Body of pancreas (tissue), 4 donors: ENCODE measurements at regions not wholly inside any gene's neighbourhood (a gene's known extent, or its start where the extent isn't known, plus 50 kb on each side); places are given as distances from the start of the nearest gene placed in this dataset.

ENCODE experiments used
- ATAC-seq: fragments of 150-250 bp; one replicate; pipeline ENCODE4 v1.9.1; 2016
- DNase-seq, 4 donors: peaks; one replicate each; pipeline ENCODE4 v3.0.0-alpha.2; 2019
- H3K27ac ChIP-seq, 4 donors: fragments of 200-600 bp; sonication (generic); 1 replicate in 3 of 4; 2 replicates in 1 of 4; pipeline versions ENCODE4 v1.5.1 to v1.6.1; 2016 to 2019; ENCODE audit warnings: mild to moderate bottlenecking in 1 of 4, mixed read lengths in 1 of 4, moderate library complexity in 1 of 4
- H3K27me3 ChIP-seq, 2 donors: fragments of 200-600 bp; sonication (generic); one replicate each; pipeline ENCODE4 v1.6.0; 2016; ENCODE audit warnings: mild to moderate bottlenecking in 1 of 2
- H3K36me3 ChIP-seq, 2 donors: fragments of 200-600 bp; sonication (generic); replicated peaks in 1 of 2; 2 replicates each; pipeline ENCODE4 v1.5.1; 2016; ENCODE audit warnings: low read depth in 2 of 2; ENCODE audit not compliant: insufficient read depth in 1 of 2
- H3K4me1 ChIP-seq: fragments of 200-600 bp; sonication (generic); one replicate; pipeline ENCODE4 v1.6.0; 2016
- H3K4me3 ChIP-seq, 2 donors: fragments of 200-600 bp; sonication (generic); 1 replicate in 1 of 2; 2 replicates in 1 of 2; pipeline ENCODE4 v1.5.1; 2016 to 2019
- H3K9me3 ChIP-seq, 3 donors: fragments of 200-600 bp; sonication (generic); 1 replicate in 2 of 3; 2 replicates in 1 of 3; pipeline ENCODE4 v1.5.1; 2016
- CTCF ChIP-seq, 7 experiments: fragments of 450-650 bp in 4 of 7; fragments of 200-600 bp in 3 of 7; sonication (generic) in 3 of 7; IDR thresholded peaks; one replicate each; pipeline ENCODE4 v1.5.1; 2016 to 2019; ENCODE audit warnings: antibody characterized with exemption in 7 of 7
- POLR2A ChIP-seq, 3 donors: fragments of 450-650 bp; IDR thresholded peaks; one replicate each; pipeline ENCODE4 v1.6.1; 2016; ENCODE audit warnings: antibody characterized with exemption in 3 of 3, mild to moderate bottlenecking in 2 of 3
- WGBS, 2 donors: methylation state at CpG; one replicate each; pipeline ENCODE4 v1.1.5; 2017; 5-methylcytosine and 5-hydroxymethylcytosine counted together
- intact Hi-C: fragments of 100-400 bp; cut with DNase I; formaldehyde crosslinking; loops from one replicate; pipeline ENCODE4 v1.15.1; 2023

GRCh38 chr2:5391362-5391761, 300.8 kb upstream of the SOX11 start:
- Histone ChIP-seq H3K9me3 (no peaks in the 10 kb centered on the region), H3K27me3 (no peaks in the 10 kb centered on the region), H3K4me1 (no peaks in the 10 kb centered on the region), H3K27ac (no peak overlapping the region), H3K36me3 (no peaks in the 10 kb centered on the region), H3K4me3 (no peak overlapping the region)
- TF ChIP-seq POLR2A (IDR thresholded peaks at IDR 0.05) = no peak
- TF ChIP-seq CTCF (IDR thresholded peaks at IDR 0.05) = no peak
- intact Hi-C loops = no loop called here
- DNase-seq (peak; percentile 34 to 66 (median 50)), ATAC-seq (no peak)
- 20 to 27% methylated on average over 5 of the region's 5 CpGs for WGBS, 2 donors

- H3K4me3 ChIP-seq = no peak overlapping the region
- H3K27ac ChIP-seq = no peak overlapping the region
- H3K27me3 ChIP-seq = no peaks in the 10 kb centered on the region
- H3K4me1 ChIP-seq = no peaks in the 10 kb centered on the region
- no peaks in the 10 kb centered on the region for H3K9me3 ChIP-seq
- intact Hi-C loops = no loop called here
- 70 to 86% methylated on average over 4 of the region's 4 CpGs for WGBS, 2 donors
- no peak for TF ChIP-seq CTCF (IDR thresholded peaks at IDR 0.05)
- TF ChIP-seq POLR2A (IDR thresholded peaks at IDR 0.05) = no peak
- ATAC-seq = no peak
- no peaks in the 10 kb centered on the region for H3K36me3 ChIP-seq
- no peak for DNase-seq
Observed at GRCh38 chr2:5392658-5393057, 299.5 kb upstream of the SOX11 start.

- DNase-seq (no peak), ATAC-seq (no peak)
- intact Hi-C loops = no loop called here
- Histone ChIP-seq H3K27me3 (no peaks in the 10 kb centered on the region), H3K4me3 (no peak overlapping the region), H3K4me1 (no peaks in the 10 kb centered on the region), H3K36me3 (no peaks in the 10 kb centered on the region), H3K9me3 (no peaks in the 10 kb centered on the region), H3K27ac (no peak overlapping the region)
- TF ChIP-seq CTCF (IDR thresholded peaks at IDR 0.05) (no peak), POLR2A (IDR thresholded peaks at IDR 0.05) (no peak)
- WGBS, 2 donors = 41 to 48% methylated on average over 2 of the region's 2 CpGs
Observed at GRCh38 chr2:5393474-5393873, 298.7 kb upstream of the SOX11 start.

- WGBS, 2 donors = 59 to 62% methylated on average over 5 of the region's 5 CpGs
- ATAC-seq (no peak), DNase-seq (no peak)
- Histone ChIP-seq H3K4me3 (no peak overlapping the region), H3K36me3 (no peaks in the 10 kb centered on the region), H3K27me3 (no peaks in the 10 kb centered on the region), H3K27ac (no peak overlapping the region), H3K9me3 (no peaks in the 10 kb centered on the region), H3K4me1 (no peaks in the 10 kb centered on the region)
- TF ChIP-seq CTCF (IDR thresholded peaks at IDR 0.05) (no peak), POLR2A (IDR thresholded peaks at IDR 0.05) (no peak)
- intact Hi-C loops = no loop called here
Observed at GRCh38 chr2:5394223-5394622, 298.0 kb upstream of the SOX11 start.

- WGBS, 2 donors = 42 to 55% methylated on average over 8 to 9 of the region's 9 CpGs
- ATAC-seq = no peak
- no peaks in the 10 kb centered on the region for H3K4me1 ChIP-seq
- H3K27ac ChIP-seq = no peak overlapping the region
- no peak for DNase-seq
- H3K36me3 ChIP-seq = no peaks in the 10 kb centered on the region
- H3K27me3 ChIP-seq = no peaks in the 10 kb centered on the region
- H3K4me3 ChIP-seq = no peak overlapping the region
- intact Hi-C loops = no loop called here
- TF ChIP-seq CTCF (IDR thresholded peaks at IDR 0.05) (no peak), POLR2A (IDR thresholded peaks at IDR 0.05) (no peak)
- no peaks in the 10 kb centered on the region for H3K9me3 ChIP-seq
Observed at GRCh38 chr2:5401115-5401657, 291.0 kb upstream of the SOX11 start.
